Small intestine (tissue), 7 donors: ENCODE measurements at regions not wholly inside any gene's neighbourhood (a gene's known extent, or its start where the extent isn't known, plus 50 kb on each side); places are given as distances from the start of the nearest gene placed in this dataset.

ENCODE experiments used
- DNase-seq, 2 donors: peaks; one replicate each; pipeline versions ENCODE4 v3.0.0 to v3.0.0-alpha.2; 2013
- FAIRE-seq: peaks from 2 replicates; lab custom pipeline; 2012; peaks lifted over from hg19 to GRCh38; lab: Jason Lieb, UNC
- H3K27ac ChIP-seq, 3 donors: one replicate each; pipeline ENCODE4 v1.5.1; 2013; ENCODE audit warnings: low read length in 2 of 3, mild to moderate bottlenecking in 2 of 3, control low read depth in 1 of 3, inconsistent platforms in 1 of 3, low read depth in 1 of 3, moderate library complexity in 1 of 3
- H3K27me3 ChIP-seq, 3 donors: one replicate each; pipeline ENCODE4 v1.6.1; 2013; ENCODE audit warnings: low read length in 3 of 3, inconsistent platforms in 1 of 3; ENCODE audit not compliant: control insufficient read depth in 3 of 3, insufficient read depth in 3 of 3
- H3K36me3 ChIP-seq, 3 donors: one replicate each; pipeline ENCODE4 v1.6.1; 2013; ENCODE audit warnings: low read length in 3 of 3, inconsistent platforms in 1 of 3, low read depth in 1 of 3, mild to moderate bottlenecking in 1 of 3, moderate library complexity in 1 of 3; ENCODE audit not compliant: control insufficient read depth in 3 of 3, insufficient read depth in 2 of 3
- H3K4me1 ChIP-seq, 3 donors: one replicate each; pipeline ENCODE4 v1.6.1; 2013; ENCODE audit warnings: low read length in 2 of 3, inconsistent platforms in 1 of 3, low read depth in 1 of 3, mild to moderate bottlenecking in 1 of 3, moderate library complexity in 1 of 3; ENCODE audit not compliant: control insufficient read depth in 3 of 3, insufficient read depth in 2 of 3
- H3K4me3 ChIP-seq, 3 donors: one replicate each; pipeline ENCODE4 v1.5.1; 2013; ENCODE audit warnings: low read length in 3 of 3, control low read depth in 1 of 3, inconsistent platforms in 1 of 3, low read depth in 1 of 3, mild to moderate bottlenecking in 1 of 3, moderate library complexity in 1 of 3
- H3K9me3 ChIP-seq, 2 donors: one replicate each; pipeline ENCODE4 v1.6.1; 2013; ENCODE audit warnings: low read depth in 1 of 2, low read length in 1 of 2; ENCODE audit not compliant: control insufficient read depth in 2 of 2, insufficient read depth in 1 of 2
- WGBS, 3 donors: extraction: QIAGEN DNeasy Blood & Tissue Kit; methylation state at CpG; one replicate each; pipeline ENCODE4 v1.1.7; 2013; 5-methylcytosine and 5-hydroxymethylcytosine counted together
- donor health status: healthy with polysubstance abuse.
- donor health status: control.
- donor health status: control.
- donor health status: Bipolar disorder and iron deficiency.
- donor health status: healthy.

- WGBS, 3 donors: 85 to 90% (median 86%) methylated on average over 3 of the region's 3 CpGs
- Histone ChIP-seq H3K27me3 (no peaks in the 10 kb centered on the region), H3K4me1 (peaks cover 5 to 23% (median 7%) of the 10 kb centered on the region in 3 donors), H3K4me3 (no peak overlapping the region), H3K27ac (no peak overlapping the region), H3K36me3 (no peaks in the 10 kb centered on the region), H3K9me3 (peaks cover 0 to 14% of the 10 kb centered on the region in 2 donors)
- no peak for FAIRE-seq
- DNase-seq: no peak
These were observed 140.1 kb upstream of the ABCA1 start for GRCh38 chr9:105067895-105068580.

- DNase-seq (no peak), FAIRE-seq (no peak)
- Histone ChIP-seq H3K9me3 (peaks cover 0 to 14% of the 10 kb centered on the region in 2 donors), H3K4me3 (no peak overlapping the region), H3K4me1 (peaks cover 0 to 13% (median 0%) of the 10 kb centered on the region in 3 donors), H3K27me3 (no peaks in the 10 kb centered on the region), H3K27ac (no peak overlapping the region), H3K36me3 (no peaks in the 10 kb centered on the region)
- 92 to 95% (median 94%) methylated on average over 5 of the region's 5 CpGs for WGBS, 3 donors
These were observed 141.3 kb upstream of the ABCA1 start for GRCh38 chr9:105069285-105069684.

DNA sequence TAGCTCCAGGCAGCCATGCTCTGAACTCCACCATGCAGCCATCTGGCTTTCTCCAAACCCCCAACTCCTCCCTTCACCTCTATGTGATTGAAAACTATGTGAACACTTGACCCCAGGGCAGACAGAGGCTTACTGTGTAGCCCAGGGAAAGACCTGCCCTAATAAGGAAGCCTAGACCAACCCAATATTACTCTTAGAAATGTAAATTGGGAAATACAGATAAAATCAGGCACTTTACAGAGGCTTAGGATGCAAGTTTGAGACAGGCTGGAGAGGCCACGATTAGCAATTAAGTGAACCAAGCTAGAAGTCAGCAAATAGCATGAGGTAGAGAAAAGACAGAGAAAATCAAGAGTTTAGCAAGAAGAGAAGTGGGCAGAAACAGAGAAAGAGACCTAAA, 141.7 kb upstream of the ABCA1 start:
- Histone ChIP-seq H3K9me3 (peaks cover 0 to 14% of the 10 kb centered on the region in 2 donors), H3K27ac (no peak overlapping the region), H3K4me1 (peaks cover 0 to 9% (median 0%) of the 10 kb centered on the region in 3 donors), H3K27me3 (no peaks in the 10 kb centered on the region), H3K4me3 (no peak overlapping the region), H3K36me3 (no peaks in the 10 kb centered on the region)
- 61 to 85% (median 78%) methylated on average over 1 of the region's 1 CpG for WGBS, 3 donors
- DNase-seq (no peak), FAIRE-seq (no peak)

GRCh38 chr9:105070176-105070575, 142.2 kb upstream of the ABCA1 start:
- peaks cover 0 to 14% of the 10 kb centered on the region in 2 donors for H3K9me3 ChIP-seq
- no peak overlapping the region for H3K4me3 ChIP-seq
- WGBS, 3 donors: 92 to 95% (median 93%) methylated on average over 4 of the region's 4 CpGs
- FAIRE-seq: no peak
- H3K4me1 ChIP-seq: peaks cover 0 to 4% (median 0%) of the 10 kb centered on the region in 3 donors
- H3K27me3 ChIP-seq: no peaks in the 10 kb centered on the region
- no peak overlapping the region for H3K27ac ChIP-seq
- no peaks in the 10 kb centered on the region for H3K36me3 ChIP-seq
- DNase-seq: no peak

DNA sequence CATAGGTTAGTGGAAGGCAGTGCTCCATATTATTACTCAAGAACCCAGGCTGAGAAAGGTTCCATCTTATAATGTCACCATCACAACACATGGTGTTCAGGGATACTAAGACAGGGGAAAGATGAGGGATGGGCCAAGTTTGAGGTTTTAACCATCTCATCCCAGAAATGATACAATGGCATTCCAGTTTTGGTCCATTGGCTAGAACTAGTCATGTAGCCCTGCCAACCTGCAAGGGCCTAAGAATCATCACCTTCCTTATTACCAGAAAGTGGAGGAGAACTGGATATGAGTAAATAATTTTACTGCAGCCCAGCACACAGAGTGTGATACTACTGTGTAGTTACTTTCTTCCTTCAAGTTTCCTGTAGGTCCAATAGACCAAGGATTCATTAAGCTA, 144.5 kb upstream of the ABCA1 start:
- Histone ChIP-seq H3K27me3 (no peaks in the 10 kb centered on the region), H3K27ac (no peak overlapping the region), H3K36me3 (no peaks in the 10 kb centered on the region), H3K9me3 (peaks cover 0 to 17% of the 10 kb centered on the region in 2 donors), H3K4me3 (no peak overlapping the region), H3K4me1 (no peaks in the 10 kb centered on the region)
- DNase-seq (no peak), FAIRE-seq (no peak)

GRCh38 chr9:105073147-105073546, 145.2 kb upstream of the ABCA1 start:
- 58 to 82% (median 73%) methylated on average over 1 of the region's 1 CpG for WGBS, 3 donors
- no peak overlapping the region for H3K27ac ChIP-seq

DNA sequence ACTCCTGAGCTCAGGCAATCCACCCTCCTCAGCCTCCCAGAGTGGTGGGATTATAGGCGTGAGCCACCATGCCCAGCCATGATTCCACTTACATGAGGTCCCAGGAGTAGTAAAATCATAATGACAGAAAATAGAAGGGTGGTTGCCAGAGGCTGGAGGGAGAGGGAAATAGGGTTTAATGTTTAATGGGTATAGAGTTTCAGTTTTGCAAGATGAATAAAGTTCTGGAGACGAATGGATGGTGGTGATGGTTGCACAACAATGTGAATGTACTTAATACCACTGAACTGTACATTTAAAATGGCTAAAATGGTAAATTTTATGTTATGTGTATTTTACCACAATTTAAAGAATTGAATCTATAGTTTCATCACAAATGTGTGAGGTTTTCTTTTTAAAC, 146.5 kb upstream of the ABCA1 start:
- 79 to 90% (median 82%) methylated on average over 2 of the region's 2 CpGs for whole genome bisulfite sequencing, 3 donors
- Histone ChIP-seq H3K9me3 (peaks cover 0 to 6% of the 10 kb centered on the region in 2 donors), H3K4me3 (no peak overlapping the region), H3K27ac (no peak overlapping the region), H3K27me3 (no peaks in the 10 kb centered on the region), H3K36me3 (no peaks in the 10 kb centered on the region), H3K4me1 (no peaks in the 10 kb centered on the region)
- DNase-seq: no peak
- FAIRE-seq: no peak

More at GRCh38 chr9:105073147-105073546, 145.2 kb upstream of the ABCA1 start:
- peaks cover 0 to 10% of the 10 kb centered on the region in 2 donors for H3K9me3 ChIP-seq
- DNase-seq (no peak), FAIRE-seq (no peak)
- H3K4me1 ChIP-seq: no peaks in the 10 kb centered on the region
- no peaks in the 10 kb centered on the region for H3K36me3 ChIP-seq
- no peak overlapping the region for H3K4me3 ChIP-seq
- H3K27me3 ChIP-seq: no peaks in the 10 kb centered on the region

- 69 to 75% (median 72%) methylated on average over 5 of the region's 5 CpGs for WGBS, 3 donors
These were observed 148.8 kb upstream of the ABCA1 start for GRCh38 chr9:105076729-105077128.

GRCh38 chr9:105079457-105079856, 151.5 kb upstream of the ABCA1 start:
- DNase-seq (no peak), FAIRE-seq (no peak)
- H3K4me1 ChIP-seq: no peaks in the 10 kb centered on the region
- H3K4me3 ChIP-seq: no peak overlapping the region
- no peaks in the 10 kb centered on the region for H3K27me3 ChIP-seq
- no peak overlapping the region for H3K27ac ChIP-seq
- WGBS, 3 donors: 97 to 100% (median 100%) methylated on average over 2 of the region's 2 CpGs
- peaks cover 0 to 6% of the 10 kb centered on the region in 2 donors for H3K9me3 ChIP-seq
- no peaks in the 10 kb centered on the region for H3K36me3 ChIP-seq

More at GRCh38 chr9:105076729-105077128, 148.8 kb upstream of the ABCA1 start:
- Histone ChIP-seq H3K36me3 (no peaks in the 10 kb centered on the region), H3K4me3 (no peak overlapping the region), H3K27me3 (no peaks in the 10 kb centered on the region), H3K9me3 (peaks cover 0 to 6% of the 10 kb centered on the region in 2 donors), H3K27ac (no peak overlapping the region), H3K4me1 (no peaks in the 10 kb centered on the region)
- DNase-seq: no peak
- FAIRE-seq: no peak
